KOPT-K1 (cell line): ENCODE measurements at regions not wholly inside any gene's neighbourhood (a gene's known extent, or its start where the extent isn't known, plus 50 kb on each side); places are given as distances from the start of the nearest gene placed in this dataset.
"Not testable (repeated sequence)": the region's sequence is repeated elsewhere in the genome, so short reads cannot be mapped to it uniquely, and the experiment has no call there.

ENCODE experiments used
- H3K27ac ChIP-seq: fragments of 200-600 bp; sonication (generic); 2 replicates; pipeline ENCODE4 v1.5.1; 2016; ENCODE audit warnings: antibody characterized with exemption, mild to moderate bottlenecking, low read depth, low read length; ENCODE audit not compliant: poor library complexity, severe bottlenecking
- H3K36me3 ChIP-seq: fragments of 200-600 bp; sonication (generic); 2 replicates; pipeline ENCODE4 v1.5.1; 2017; ENCODE audit warnings: antibody characterized with exemption, mild to moderate bottlenecking, low read length, moderate library complexity; ENCODE audit not compliant: insufficient read depth
- H3K9me3 ChIP-seq: fragments of 200-600 bp; sonication (generic); 2 replicates; pipeline ENCODE4 v1.5.1; 2017; ENCODE audit warnings: antibody characterized with exemption, low read length, mild to moderate bottlenecking; ENCODE audit not compliant: insufficient read depth, poor library complexity, severe bottlenecking

- no peaks in the 10 kb centered on the region for H3K36me3 ChIP-seq
- H3K27ac ChIP-seq, result no peak overlapping the region
- H3K9me3 ChIP-seq, result no peaks in the 10 kb centered on the region
Observed at GRCh38 chr7:17560516-17560915, 262.1 kb downstream of the AHR start.

DNA sequence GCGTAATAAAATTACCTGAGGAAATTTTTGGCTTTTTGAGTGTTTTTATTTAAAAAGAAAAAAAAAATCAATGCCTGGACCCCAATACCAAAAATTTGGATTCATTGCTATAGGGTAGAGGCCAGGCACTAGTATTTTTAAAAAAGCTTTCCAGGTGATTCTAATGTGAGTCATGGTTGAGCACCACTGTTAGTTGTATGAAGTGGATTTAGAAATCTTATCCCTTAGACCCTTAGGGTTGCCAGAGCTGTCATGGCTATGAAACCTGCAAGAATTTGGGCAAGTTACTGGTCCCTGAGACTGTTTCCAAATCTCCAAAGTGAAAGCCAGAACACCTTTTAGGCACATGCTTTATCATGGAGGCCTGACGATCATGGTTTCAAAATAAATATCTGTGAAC is 262.5 kb downstream of the AHR start:
- no peaks in the 10 kb centered on the region for H3K9me3 ChIP-seq
- H3K27ac ChIP-seq, result no peak overlapping the region
- H3K36me3 ChIP-seq, result no peaks in the 10 kb centered on the region

DNA sequence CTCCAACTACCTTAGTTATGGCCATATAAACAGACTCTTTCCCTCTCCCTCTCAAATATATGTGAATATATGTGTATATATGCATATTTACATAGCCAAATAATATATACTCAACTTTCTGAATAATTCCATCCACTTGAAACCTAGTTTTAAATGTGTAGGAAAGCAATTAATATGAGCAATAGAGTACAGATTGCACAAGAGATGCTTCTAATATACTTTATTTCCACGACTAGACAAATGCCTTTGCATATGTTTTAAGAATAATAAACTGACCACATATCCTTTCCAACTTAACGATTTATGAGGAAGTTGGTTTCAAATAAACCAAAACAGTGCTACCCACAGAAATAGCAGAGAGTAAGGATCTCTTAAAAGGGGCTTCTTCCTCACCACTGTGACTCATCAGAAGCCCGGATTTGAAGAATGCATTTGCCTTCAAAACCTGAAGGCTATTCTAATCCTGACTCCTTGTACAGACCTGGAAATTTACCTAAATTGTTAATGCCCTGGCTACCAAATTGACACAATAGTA is 266.3 kb downstream of the AHR start:
- no peaks in the 10 kb centered on the region for H3K9me3 ChIP-seq
- no peaks in the 10 kb centered on the region for H3K36me3 ChIP-seq
- no peak overlapping the region for H3K27ac ChIP-seq

- H3K36me3 ChIP-seq, result no peaks in the 10 kb centered on the region
- H3K9me3 ChIP-seq, result peaks cover 20% of the 10 kb centered on the region
- no peak overlapping the region for H3K27ac ChIP-seq
Observed at GRCh38 chr7:17580141-17580540, 281.7 kb downstream of the AHR start.

DNA sequence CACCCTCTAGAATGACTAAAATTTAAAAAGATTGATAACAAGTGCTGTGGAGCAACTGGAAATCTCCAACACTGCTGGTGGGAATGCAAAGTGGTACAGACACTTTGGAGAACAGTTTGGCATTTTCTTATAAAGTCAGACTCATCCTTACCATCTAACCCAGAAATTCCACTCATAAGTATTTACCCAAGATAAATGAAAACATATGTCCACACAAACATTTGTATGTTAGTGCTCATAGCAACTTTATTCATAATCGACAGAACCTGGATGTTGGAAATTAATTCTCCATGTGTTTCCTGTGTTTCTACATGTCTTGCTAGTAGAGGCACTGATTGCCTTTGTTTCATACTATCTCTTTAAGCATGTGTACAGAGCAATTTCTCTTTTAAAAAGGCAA is 282.4 kb downstream of the AHR start:
- no peaks in the 10 kb centered on the region for H3K36me3 ChIP-seq
- H3K27ac ChIP-seq, result no peak overlapping the region
- peaks cover 20% of the 10 kb centered on the region for H3K9me3 ChIP-seq

- Histone ChIP-seq H3K9me3 (peaks cover 18% of the 10 kb centered on the region), H3K27ac (no peak overlapping the region), H3K36me3 (no peaks in the 10 kb centered on the region)
Observed at GRCh38 chr7:17581301-17581700, 282.8 kb downstream of the AHR start.

GRCh38 chr7:17582696-17583095 is 284.2 kb downstream of the AHR start:
- H3K27ac ChIP-seq, H3K36me3 ChIP-seq: not testable (repeated sequence)

DNA sequence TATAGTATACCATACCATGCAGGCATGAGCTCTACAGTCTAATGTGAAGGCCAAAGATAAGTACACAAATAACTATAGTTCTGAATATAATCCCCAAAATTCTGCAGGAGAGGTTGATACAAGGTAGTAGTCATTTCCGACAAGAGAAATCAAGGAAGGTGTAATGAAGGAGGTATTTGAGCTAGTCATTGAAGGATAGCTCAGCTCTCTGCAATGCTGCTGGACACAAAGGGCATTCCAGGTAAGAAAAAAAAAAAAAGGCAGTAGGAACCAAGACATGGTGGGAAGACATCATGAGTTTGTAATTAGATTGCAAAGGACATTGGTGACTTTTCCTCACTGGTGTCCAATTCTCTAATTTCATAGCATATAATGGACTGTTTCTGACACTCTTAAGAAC is 285.3 kb downstream of the AHR start:
- H3K9me3 ChIP-seq, result no peaks in the 10 kb centered on the region
- no peak overlapping the region for H3K27ac ChIP-seq
- no peaks in the 10 kb centered on the region for H3K36me3 ChIP-seq

More at GRCh38 chr7:17582696-17583095, 284.2 kb downstream of the AHR start:
- H3K9me3 ChIP-seq, result peaks cover 10% of the 10 kb centered on the region

GRCh38 chr7:17584822-17585221 is 286.4 kb downstream of the AHR start:
- H3K36me3 ChIP-seq, result no peaks in the 10 kb centered on the region
- H3K9me3 ChIP-seq, result no peaks in the 10 kb centered on the region
- no peak overlapping the region for H3K27ac ChIP-seq

DNA sequence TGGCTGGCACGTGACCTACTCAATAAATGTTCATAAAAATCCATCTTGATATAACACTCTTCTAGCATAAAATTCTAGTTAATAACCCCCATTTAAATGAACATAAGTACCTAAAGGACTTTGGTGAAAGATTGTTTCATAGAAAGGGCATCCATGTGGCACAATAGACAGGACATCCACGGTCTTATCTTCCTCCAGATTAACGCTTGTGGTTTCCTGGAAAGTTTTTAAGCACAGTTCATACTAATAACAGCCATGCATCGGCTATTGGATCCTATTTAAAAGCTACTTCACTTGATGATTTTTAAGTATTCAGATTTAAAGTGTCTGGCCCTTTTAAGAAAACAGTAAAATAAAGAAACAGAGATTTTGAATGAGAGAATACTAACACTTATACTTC is 288.3 kb downstream of the AHR start:
- H3K9me3 ChIP-seq, result no peaks in the 10 kb centered on the region
- H3K36me3 ChIP-seq, result no peaks in the 10 kb centered on the region
- no peak overlapping the region for H3K27ac ChIP-seq

DNA sequence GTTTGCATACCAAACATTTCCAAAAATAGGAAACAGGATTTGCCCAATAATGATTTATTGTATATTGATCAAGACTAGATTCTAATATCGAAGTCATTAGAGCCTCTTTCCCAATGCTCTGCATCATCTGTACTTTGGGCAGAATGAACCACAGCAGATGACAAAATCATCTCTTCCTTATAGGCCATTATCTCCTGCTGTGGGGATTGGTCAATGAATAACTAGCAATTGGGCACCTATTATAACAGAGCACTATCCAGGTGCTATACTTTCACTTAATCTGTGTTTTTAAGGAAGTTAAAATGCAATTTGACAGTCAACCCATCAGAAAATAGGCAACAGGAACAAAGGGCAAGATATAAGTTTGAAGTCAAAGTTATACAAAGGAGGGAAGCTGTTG is 290.3 kb downstream of the AHR start:
- H3K27ac ChIP-seq, result no peak overlapping the region
- no peaks in the 10 kb centered on the region for H3K9me3 ChIP-seq
- H3K36me3 ChIP-seq, result no peaks in the 10 kb centered on the region

- Histone ChIP-seq H3K36me3 (no peaks in the 10 kb centered on the region), H3K9me3 (no peaks in the 10 kb centered on the region), H3K27ac (no peak overlapping the region)
Observed at GRCh38 chr7:17589671-17590070, 291.2 kb downstream of the AHR start.

DNA sequence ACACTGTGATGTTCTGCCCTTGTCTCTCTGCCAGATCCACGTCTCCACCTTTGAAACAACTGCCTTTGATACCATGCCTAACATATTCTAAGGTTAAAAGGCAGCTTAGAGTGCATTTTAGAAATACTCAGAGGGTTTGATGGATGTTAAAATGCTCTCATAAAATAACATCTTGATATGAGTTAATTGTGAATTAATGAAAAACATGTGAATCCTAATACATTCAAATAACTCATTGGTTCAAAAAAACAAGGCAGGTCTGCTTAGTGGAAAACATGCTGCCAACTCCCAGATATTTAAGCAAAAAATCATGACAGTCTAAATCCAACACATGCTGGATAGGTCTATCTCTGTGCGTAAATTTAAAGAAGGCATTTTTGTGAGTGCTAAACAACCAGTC is 291.8 kb downstream of the AHR start:
- Histone ChIP-seq H3K27ac (no peak overlapping the region), H3K9me3 (no peaks in the 10 kb centered on the region), H3K36me3 (no peaks in the 10 kb centered on the region)

- no peaks in the 10 kb centered on the region for H3K36me3 ChIP-seq
- no peaks in the 10 kb centered on the region for H3K9me3 ChIP-seq
- no peak overlapping the region for H3K27ac ChIP-seq
Observed at GRCh38 chr7:17593819-17594419, 295.5 kb downstream of the AHR start.

DNA sequence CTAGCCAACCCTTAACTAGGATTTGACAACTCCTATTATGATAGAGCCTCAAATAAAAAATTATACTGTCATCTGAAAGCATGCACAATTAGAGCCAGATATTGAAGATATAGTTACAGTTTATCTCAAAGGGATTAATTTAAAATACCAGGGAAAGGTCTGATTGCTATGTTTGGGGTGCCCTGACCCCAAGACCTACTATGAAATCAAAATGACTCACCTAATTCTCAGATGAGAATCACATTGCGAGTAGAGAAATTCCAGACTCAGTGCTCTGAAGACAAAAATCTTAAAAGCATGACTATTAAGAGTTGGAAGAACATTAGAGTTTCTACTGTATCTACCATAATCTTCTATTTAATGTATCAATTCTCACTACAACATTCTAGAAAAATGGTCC is 297.1 kb downstream of the AHR start:
- no peak overlapping the region for H3K27ac ChIP-seq

GRCh38 chr7:17598305-17598704 is 299.9 kb downstream of the AHR start:
- Histone ChIP-seq H3K36me3 (no peaks in the 10 kb centered on the region), H3K27ac (no peak overlapping the region), H3K9me3 (no peaks in the 10 kb centered on the region)

More for the DNA sequence above, 297.1 kb downstream of the AHR start:
- Histone ChIP-seq H3K36me3 (no peaks in the 10 kb centered on the region), H3K9me3 (no peaks in the 10 kb centered on the region)
